ENCODE measurements at regions not wholly inside any gene's neighbourhood (a gene's known extent, or its start where the extent isn't known, plus 50 kb on each side); places are given as distances from the start of the nearest gene placed in this dataset.

GRCh38 chr1:90807329-90807728 is 90.2 kb upstream of the BARHL2 start:
- Histone ChIP-seq H3K27ac (ENCODE audit: low read depth, low read length) (no peak overlapping the region), H3K9ac (ENCODE audit: extremely low read depth, low read length, poor library complexity, severe bottlenecking) (no peak overlapping the region), H3K9me3 (ENCODE audit: control insufficient read depth, low read length) (peaks cover 9% of the 10 kb centered on the region), H3K4me1 (ENCODE audit: control insufficient read depth, insufficient read depth, low read length) (no peaks in the 10 kb centered on the region), H3K4me3 (ENCODE audit: low read length) (no peak overlapping the region), H3K27me3 (ENCODE audit: control insufficient read depth, insufficient read depth, low read length, poor library complexity, severe bottlenecking) (no peaks in the 10 kb centered on the region), H3K36me3 (ENCODE audit: control insufficient read depth, insufficient read depth, low read length) (no peaks in the 10 kb centered on the region)
- no peak for TF ChIP-seq CTCF (conservative IDR thresholded peaks at IDR 0.05)
- H3K4me3 Mint-ChIP-seq, result no peak overlapping the region
- H3K27me3 Mint-ChIP-seq (ENCODE audit: insufficient read depth), result peaks cover 30% of the 10 kb centered on the region
- H3K36me3 Mint-ChIP-seq (ENCODE audit: low read depth), result peaks cover 2% of the 10 kb centered on the region
- DNase-seq, result no peak
- H3K4me1 Mint-ChIP-seq, result peaks cover 8% of the 10 kb centered on the region
- H3K9me3 Mint-ChIP-seq, result peaks cover 18% of the 10 kb centered on the region
- no peak overlapping the region for H3K27ac Mint-ChIP-seq

GRCh38 chr1:90802622-90803021 is 85.5 kb upstream of the BARHL2 start:
- Histone ChIP-seq H3K9me3 (ENCODE audit: control insufficient read depth, low read length) (peaks cover 9% of the 10 kb centered on the region), H3K27ac (ENCODE audit: low read depth, low read length) (no peak overlapping the region), H3K4me3 (ENCODE audit: low read length) (no peak overlapping the region), H3K27me3 (ENCODE audit: control insufficient read depth, insufficient read depth, low read length, poor library complexity, severe bottlenecking) (no peaks in the 10 kb centered on the region), H3K4me1 (ENCODE audit: control insufficient read depth, insufficient read depth, low read length) (no peaks in the 10 kb centered on the region), H3K9ac (ENCODE audit: extremely low read depth, low read length, poor library complexity, severe bottlenecking) (no peak overlapping the region), H3K36me3 (ENCODE audit: control insufficient read depth, insufficient read depth, low read length) (no peaks in the 10 kb centered on the region)
- H3K9me3 Mint-ChIP-seq, result peaks cover 22% of the 10 kb centered on the region
- no peak overlapping the region for H3K27ac Mint-ChIP-seq
- no peak for TF ChIP-seq CTCF (conservative IDR thresholded peaks at IDR 0.05)
- no peak for DNase-seq
- peaks cover 2% of the 10 kb centered on the region for H3K36me3 Mint-ChIP-seq (ENCODE audit: low read depth)
- no peak overlapping the region for H3K4me3 Mint-ChIP-seq
- peaks cover 11% of the 10 kb centered on the region for H3K4me1 Mint-ChIP-seq
- WGBS, 2 experiments (ENCODE audit: insufficient coverage in 1 of 2, insufficient read length in 1 of 2), result 82 to 100% methylated on average over 1 of the region's 1 CpG
- peaks cover 13% of the 10 kb centered on the region for H3K27me3 Mint-ChIP-seq (ENCODE audit: insufficient read depth)

- no peak overlapping the region for H3K4me3 ChIP-seq (ENCODE audit: low read length)
- DNase-seq, result no peak
- no peaks in the 10 kb centered on the region for H3K27me3 ChIP-seq (ENCODE audit: control insufficient read depth, insufficient read depth, low read length, poor library complexity, severe bottlenecking)
- Mint-ChIP-seq H3K36me3 (ENCODE audit: low read depth) (no peaks in the 10 kb centered on the region), H3K4me3 (no peak overlapping the region), H3K4me1 (peaks cover 11% of the 10 kb centered on the region), H3K27ac (no peak overlapping the region), H3K27me3 (ENCODE audit: insufficient read depth) (peaks cover 5% of the 10 kb centered on the region), H3K9me3 (peaks cover 16% of the 10 kb centered on the region)
- no peak overlapping the region for H3K9ac ChIP-seq (ENCODE audit: extremely low read depth, low read length, poor library complexity, severe bottlenecking)
- 60 to 61% methylated on average over 2 to 6 of the region's 6 CpGs for WGBS, 2 experiments (ENCODE audit: insufficient coverage in 1 of 2, insufficient read length in 1 of 2)
- no peaks in the 10 kb centered on the region for H3K4me1 ChIP-seq (ENCODE audit: control insufficient read depth, insufficient read depth, low read length)
- H3K27ac ChIP-seq (ENCODE audit: low read depth, low read length), result no peak overlapping the region
- TF ChIP-seq CTCF (conservative IDR thresholded peaks at IDR 0.05), result no peak
- H3K9me3 ChIP-seq (ENCODE audit: control insufficient read depth, low read length), result peaks cover 6% of the 10 kb centered on the region
- H3K36me3 ChIP-seq (ENCODE audit: control insufficient read depth, insufficient read depth, low read length), result no peaks in the 10 kb centered on the region
These were observed 83.1 kb upstream of the BARHL2 start for GRCh38 chr1:90800012-90800717.

Data from endodermal cell (in vitro differentiated cells).